ENCODE measurements at regions not wholly inside any gene's neighbourhood (a gene's known extent, or its start where the extent isn't known, plus 50 kb on each side); places are given as distances from the start of the nearest gene placed in this dataset.

DNA sequence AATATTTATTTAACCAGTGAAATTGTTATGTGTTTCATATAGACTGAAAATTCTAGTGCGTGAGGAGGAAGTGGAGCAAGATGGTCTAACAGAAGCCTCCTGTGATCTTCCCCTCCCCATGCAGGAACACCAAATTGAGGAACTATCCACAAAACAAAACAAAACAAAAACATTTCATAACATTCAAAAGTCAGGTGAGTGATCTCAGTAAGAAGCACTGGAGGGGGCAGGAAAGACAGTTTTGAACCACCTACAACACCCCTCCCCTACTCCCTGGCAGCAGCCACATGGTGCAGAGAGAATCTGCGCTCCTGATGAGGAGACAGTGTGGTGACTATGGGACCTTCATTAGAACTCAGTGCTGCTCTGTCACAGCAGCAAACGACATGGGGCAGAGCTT lies 221.9 kb upstream of the SEMA3C start:
- Mint-ChIP-seq H3K4me3 (no peak overlapping the region), H3K4me1 (no peaks in the 10 kb centered on the region), H3K9me3 (ENCODE audit: insufficient read depth) (peaks cover 7% of the 10 kb centered on the region), H3K27me3 (no peaks in the 10 kb centered on the region), H3K27ac (no peak overlapping the region)
- H3K9me3 ChIP-seq (ENCODE audit: control extremely low read depth in 1 of 3, control insufficient read depth in 2 of 3, insufficient read depth in 1 of 3, low read length in 2 of 3), result peaks cover 0 to 4% (median 0%) of the 10 kb centered on the region in 3 donors
- H3K4me1 ChIP-seq (ENCODE audit: control insufficient read depth in 2 of 2, insufficient read depth in 2 of 2, low read length in 2 of 2), result no peaks in the 10 kb centered on the region
- POLR2A ChIA-PET, result no interaction called here
- CTCF ChIA-PET, result no interaction called here
- no peaks in the 10 kb centered on the region for H3K36me3 ChIP-seq (replicated peaks in 1 of 2; ENCODE audit: control extremely low read depth in 1 of 2, control insufficient read depth in 1 of 2, extremely low read depth in 1 of 2, insufficient read depth in 2 of 2, low read length in 1 of 2)
- H3K27ac ChIP-seq (ENCODE audit: low read length in 2 of 2), result no peak overlapping the region
- DNase-seq, result no peak
- intact Hi-C loops (cut with micrococcal nuclease), result no loop called here
- no peaks in the 10 kb centered on the region for H3K79me2 ChIP-seq (ENCODE audit: control insufficient read depth, insufficient read depth, low read length)
- H3K27me3 ChIP-seq (replicated peaks in 1 of 4; ENCODE audit: control extremely low read depth in 1 of 4, control insufficient read depth in 3 of 4, insufficient read depth in 4 of 4, low read length in 3 of 4), result no peaks in the 10 kb centered on the region
- no peak for ATAC-seq (ENCODE audit: low read depth)
- TF ChIP-seq EZH2 (IDR thresholded peaks at IDR 0.05; ENCODE audit: borderline replicate concordance, insufficient read depth, low read depth, low read length, poor library complexity, severe bottlenecking), result no peak
- TF ChIP-seq CTCF (IDR thresholded peaks at IDR 0.05), result no peak
- no peak overlapping the region for H2AFZ ChIP-seq (ENCODE audit: insufficient read depth, low read depth, low read length, poor library complexity, severe bottlenecking)
- H3K9ac ChIP-seq (ENCODE audit: low read length), result no peak overlapping the region
- no peaks in the 10 kb centered on the region for H4K20me1 ChIP-seq (ENCODE audit: control insufficient read depth, insufficient read depth, low read length, poor library complexity, severe bottlenecking)
- H3K4me3 ChIP-seq (ENCODE audit: control extremely low read depth in 1 of 5, extremely low read depth in 1 of 5, insufficient read depth in 1 of 5, low read depth in 2 of 5, low read length in 4 of 5), result no peak overlapping the region
- H3K4me2 ChIP-seq (replicated peaks; ENCODE audit: low read depth, low read length, poor library complexity, severe bottlenecking), result no peak overlapping the region
- 53% methylated on average over 2 of the region's 3 CpGs for WGBS (ENCODE audit: insufficient coverage)

DNA sequence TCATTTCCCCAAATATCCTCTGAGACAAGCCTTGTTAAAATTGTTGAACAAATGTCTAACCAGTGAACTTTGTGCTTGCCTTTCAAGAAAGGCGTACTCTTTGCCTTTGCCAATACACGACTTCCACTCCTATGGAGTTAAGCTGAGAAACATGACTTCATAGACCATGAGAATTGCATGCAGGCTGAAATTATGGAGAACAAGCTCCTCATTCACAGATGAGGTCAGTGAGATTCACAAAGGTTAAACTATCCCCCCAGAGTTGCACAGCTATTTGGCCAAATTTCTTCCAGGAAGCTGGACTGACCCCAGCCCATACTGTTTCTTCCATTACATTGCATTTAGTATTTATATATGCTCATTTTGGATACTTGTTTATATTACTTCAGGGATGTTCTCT lies 221.4 kb upstream of the SEMA3C start:
- Histone ChIP-seq H4K20me1 (ENCODE audit: control insufficient read depth, insufficient read depth, low read length, poor library complexity, severe bottlenecking) (no peaks in the 10 kb centered on the region), H3K79me2 (ENCODE audit: control insufficient read depth, insufficient read depth, low read length) (no peaks in the 10 kb centered on the region), H3K9ac (ENCODE audit: low read length) (no peak overlapping the region), H3K27ac (ENCODE audit: low read length in 2 of 2) (no peak overlapping the region), H3K4me2 (replicated peaks; ENCODE audit: low read depth, low read length, poor library complexity, severe bottlenecking) (no peak overlapping the region), H3K36me3 (replicated peaks in 1 of 2; ENCODE audit: control extremely low read depth in 1 of 2, control insufficient read depth in 1 of 2, extremely low read depth in 1 of 2, insufficient read depth in 2 of 2, low read length in 1 of 2) (no peaks in the 10 kb centered on the region), H3K4me3 (ENCODE audit: control extremely low read depth in 1 of 5, extremely low read depth in 1 of 5, insufficient read depth in 1 of 5, low read depth in 2 of 5, low read length in 4 of 5) (no peak overlapping the region), H3K9me3 (ENCODE audit: control extremely low read depth in 1 of 3, control insufficient read depth in 2 of 3, insufficient read depth in 1 of 3, low read length in 2 of 3) (peaks cover 0 to 4% (median 0%) of the 10 kb centered on the region in 3 donors), H3K27me3 (replicated peaks in 1 of 4; ENCODE audit: control extremely low read depth in 1 of 4, control insufficient read depth in 3 of 4, insufficient read depth in 4 of 4, low read length in 3 of 4) (no peaks in the 10 kb centered on the region), H2AFZ (ENCODE audit: insufficient read depth, low read depth, low read length, poor library complexity, severe bottlenecking) (no peak overlapping the region), H3K4me1 (ENCODE audit: control insufficient read depth in 2 of 2, insufficient read depth in 2 of 2, low read length in 2 of 2) (no peaks in the 10 kb centered on the region)
- Mint-ChIP-seq H3K9me3 (ENCODE audit: insufficient read depth) (peaks cover 5% of the 10 kb centered on the region), H3K4me1 (no peaks in the 10 kb centered on the region), H3K27ac (no peak overlapping the region), H3K27me3 (no peaks in the 10 kb centered on the region), H3K4me3 (no peak overlapping the region)
- intact Hi-C loops (cut with micrococcal nuclease), result no loop called here
- ChIA-PET CTCF (no interaction called here), POLR2A (no interaction called here)
- ATAC-seq (ENCODE audit: low read depth) (no peak), DNase-seq (no peak)
- WGBS (ENCODE audit: insufficient coverage), result no CpG with 5 or more reads among the region's 2 CpGs
- no peak for TF ChIP-seq EZH2 (IDR thresholded peaks at IDR 0.05; ENCODE audit: borderline replicate concordance, insufficient read depth, low read depth, low read length, poor library complexity, severe bottlenecking)
- no peak for TF ChIP-seq CTCF (IDR thresholded peaks at IDR 0.05)

Data from B cell (primary cell).